IMR-90 (cell line): ENCODE measurements at regions not wholly inside any gene's neighbourhood (a gene's known extent, or its start where the extent isn't known, plus 50 kb on each side); places are given as distances from the start of the nearest gene placed in this dataset.

ENCODE experiments used
- ATAC-seq: fragments of 200-7000 bp; cut with Tn5 transposase; 2 replicates; pipeline ENCODE4 v1.9.1; 2020; ENCODE audit warnings: low read depth, mild to moderate bottlenecking, moderate library complexity
- BruUV-seq: library from RNA; stranded (reverse); fragments of 400-500 nt; replicated peaks from 2 replicates; lab custom pipeline; 2021; lab: Mats Ljungman, UMichigan
- CTCF ChIA-PET: fragments of 300-600 bp; formaldehyde crosslinking; extraction: SDS; loops from one replicate; lab custom pipeline; 2021; ENCODE audit warnings: antibody characterized with exemption; lab: Yijun Ruan, JAX
- POLR2A ChIA-PET: fragments of 300-600 bp; sonication (Branson Sonifier 250); formaldehyde crosslinking; loops from one replicate; lab custom pipeline; 2022; ENCODE audit warnings: antibody characterized with exemption; ENCODE audit not compliant: unreplicated experiment; lab: Charles Lee
- DNase-seq: peaks from one replicate; pipeline ENCODE4 v3.0.0; 2013
- H2AFZ ChIP-seq: replicated peaks from 2 replicates; pipeline ENCODE3; 2013; ENCODE audit warnings: low read length, mild to moderate bottlenecking; ENCODE audit not compliant: poor library complexity
- H2AK5ac ChIP-seq: 2 replicates; pipeline ENCODE4 v1.6.1; 2013; ENCODE audit warnings: low read depth, low read length, inconsistent platforms
- H2AK9ac ChIP-seq: replicated peaks from 2 replicates; pipeline ENCODE3; 2013; ENCODE audit warnings: mild to moderate bottlenecking, low read depth, low read length, moderate library complexity; ENCODE audit not compliant: poor library complexity
- H2BK120ac ChIP-seq: 2 replicates; pipeline ENCODE4 v1.6.1; 2013; ENCODE audit warnings: low read depth, low read length, inconsistent platforms
- H2BK15ac ChIP-seq: 3 replicates; pipeline ENCODE4 v1.6.1; 2013; ENCODE audit warnings: low read depth, low read length, inconsistent platforms
- H2BK20ac ChIP-seq: 2 replicates; pipeline ENCODE4 v1.6.1; 2013; ENCODE audit warnings: low read depth, mild to moderate bottlenecking, inconsistent platforms, low read length, moderate library complexity
- H2BK5ac ChIP-seq: 2 replicates; pipeline ENCODE4 v1.6.1; 2013; ENCODE audit warnings: mild to moderate bottlenecking, low read depth, low read length, inconsistent platforms; ENCODE audit not compliant: poor library complexity, severe bottlenecking
- H3K14ac ChIP-seq: replicated peaks from 2 replicates; pipeline ENCODE4 v1.6.1; 2013; ENCODE audit warnings: low read depth, low read length, inconsistent platforms
- H3K18ac ChIP-seq: 2 replicates; pipeline ENCODE4 v1.6.1; 2013; ENCODE audit warnings: low read depth, low read length, control low read depth
- H3K23ac ChIP-seq: 2 replicates; pipeline ENCODE4 v1.6.1; 2013; ENCODE audit warnings: low read depth, low read length, inconsistent platforms
- H3K27ac ChIP-seq: 2 replicates; pipeline ENCODE4 v1.5.1; 2013; ENCODE audit warnings: mild to moderate bottlenecking, control low read depth, low read length; ENCODE audit not compliant: insufficient read depth
- H3K27me3 ChIP-seq: 2 replicates; pipeline ENCODE4 v1.6.1; 2013; ENCODE audit warnings: low read length; ENCODE audit not compliant: control insufficient read depth, insufficient read depth
- H3K36me3 ChIP-seq: 2 replicates; pipeline ENCODE4 v1.6.1; 2013; ENCODE audit warnings: low read length, mixed read lengths; ENCODE audit not compliant: control insufficient read depth, insufficient read depth
- H3K4ac ChIP-seq: 2 replicates; pipeline ENCODE4 v1.6.1; 2013; ENCODE audit warnings: low read depth, low read length, inconsistent platforms
- H3K4me1 ChIP-seq: 2 replicates; pipeline ENCODE4 v1.6.1; 2013; ENCODE audit warnings: low read length, mixed read lengths; ENCODE audit not compliant: control insufficient read depth, insufficient read depth
- H3K4me2 ChIP-seq: 2 replicates; pipeline ENCODE4 v1.6.1; 2013; ENCODE audit warnings: low read depth, mild to moderate bottlenecking, control low read depth, low read length, moderate library complexity
- H3K4me3 ChIP-seq: 2 replicates; pipeline ENCODE4 v1.5.1; 2013; ENCODE audit warnings: low read depth, mild to moderate bottlenecking, control low read depth, low read length, moderate library complexity; ENCODE audit not compliant: insufficient read depth
- H3K56ac ChIP-seq: 2 replicates; pipeline ENCODE4 v1.6.1; 2013; ENCODE audit warnings: low read length, inconsistent platforms; ENCODE audit not compliant: insufficient read depth; ENCODE audit errors: extremely low read depth
- H3K79me1 ChIP-seq, 2 experiments: 2 replicates each; pipeline ENCODE4 v1.6.1; 2013; ENCODE audit warnings: low read length in 2 of 2, inconsistent platforms in 1 of 2, low read depth in 1 of 2
- H3K9ac ChIP-seq: 2 replicates; pipeline ENCODE4 v1.6.1; 2013; ENCODE audit warnings: low read depth, low read length, control low read depth
- H3K9me1 ChIP-seq: 2 replicates; pipeline ENCODE4 v1.6.1; 2013; ENCODE audit warnings: low read length, inconsistent platforms; ENCODE audit not compliant: insufficient read depth
- H3K9me3 ChIP-seq: 2 replicates; pipeline ENCODE4 v1.6.1; 2013; ENCODE audit warnings: low read length; ENCODE audit not compliant: control insufficient read depth, insufficient read depth
- H4K20me1 ChIP-seq: 2 replicates; pipeline ENCODE4 v1.6.1; 2013; ENCODE audit warnings: low read length, inconsistent platforms; ENCODE audit not compliant: insufficient read depth
- H4K5ac ChIP-seq: 2 replicates; pipeline ENCODE4 v1.6.1; 2013; ENCODE audit warnings: mild to moderate bottlenecking, low read depth, low read length, control low read depth
- H4K8ac ChIP-seq, 2 experiments: 2 replicates each; pipeline ENCODE4 v1.6.1; 2013; ENCODE audit warnings: low read depth in 2 of 2, low read length in 2 of 2, control low read depth in 1 of 2, inconsistent platforms in 1 of 2
- H4K91ac ChIP-seq: 2 replicates; pipeline ENCODE4 v1.6.1; 2013; ENCODE audit warnings: low read depth, low read length, inconsistent platforms; ENCODE audit not compliant: insufficient read depth
- CTCF ChIP-seq: conservative IDR thresholded peaks from 2 replicates; pipeline ENCODE4 v1.5.1; 2012; ENCODE audit warnings: mild to moderate bottlenecking, low read depth, low read length, improper control_type of control experiment
- FOS ChIP-seq: fragments of 150-350 bp; IDR thresholded peaks from 2 replicates; pipeline ENCODE4 v1.6.1; 2016; ENCODE audit warnings: low read depth, low read length
- MXI1 ChIP-seq: IDR thresholded peaks from 2 replicates; pipeline ENCODE4 v1.6.1; 2012; ENCODE audit warnings: low read depth, mild to moderate bottlenecking, low read length, moderate library complexity, borderline replicate concordance
- POLR2A ChIP-seq: IDR thresholded peaks from 2 replicates; pipeline ENCODE4 v1.6.1; 2012; ENCODE audit warnings: mild to moderate bottlenecking, low read depth, low read length
- RAD21 ChIP-seq: IDR thresholded peaks from 2 replicates; pipeline ENCODE4 v1.6.1; 2012; ENCODE audit warnings: low read length, improper control_type of control experiment
- dilution Hi-C: fragments of 300-500 bp; cut with HindIII; formaldehyde crosslinking; loops from one replicate; pipeline ENCODE4 v1.14.3; 2018; ENCODE audit warnings: low sequenced_read_pairs; ENCODE audit not compliant: unreplicated experiment
- in situ Hi-C: fragments of 300-500 bp; cut with MboI; formaldehyde crosslinking; loops from 3 replicates; pipeline ENCODE4 v1.14.3; 2019; ENCODE audit warnings: low sequenced_read_pairs, inconsistent platforms, mixed read lengths
- intact Hi-C: fragments of 100-400 bp; cut with micrococcal nuclease; formaldehyde crosslinking; loops from 2 replicates; pipeline ENCODE4 v1.10.0; 2022

GRCh38 chr2:186307871-186308270 is 178.2 kb upstream of the ZC3H15 start:
- H4K8ac ChIP-seq, result no peak overlapping the region
- TF ChIP-seq POLR2A (no peak), CTCF (no peak), FOS (no peak), MXI1 (no peak), RAD21 (no peak)
- H3K9me3 ChIP-seq, result no peaks in the 10 kb centered on the region
- H2AFZ ChIP-seq, result no peak overlapping the region
- H2AK9ac ChIP-seq, result no peak overlapping the region
- no peaks in the 10 kb centered on the region for H3K27me3 ChIP-seq
- H4K91ac ChIP-seq, result no peak overlapping the region
- H2BK15ac ChIP-seq, result no peak overlapping the region
- H2BK120ac ChIP-seq, result no peak overlapping the region
- no peaks in the 10 kb centered on the region for H3K4me1 ChIP-seq
- H2BK5ac ChIP-seq, result no peak overlapping the region
- dilution Hi-C loops (no loop called here), intact Hi-C loops (no loop called here), in situ Hi-C loops (no loop called here)
- H4K20me1 ChIP-seq, result no peaks in the 10 kb centered on the region
- H3K4ac ChIP-seq, result no peak overlapping the region
- no peak overlapping the region for H3K9ac ChIP-seq
- no peak overlapping the region for H2BK20ac ChIP-seq
- H3K14ac ChIP-seq, result no peak overlapping the region
- no peak overlapping the region for H3K4me3 ChIP-seq
- POLR2A ChIA-PET, result no interaction called here
- no peak overlapping the region for H3K27ac ChIP-seq
- H3K9me1 ChIP-seq, result no peaks in the 10 kb centered on the region
- no peak overlapping the region for H3K4me2 ChIP-seq
- ATAC-seq (no peak), DNase-seq (no peak)
- H3K79me1 ChIP-seq, result no peaks in the 10 kb centered on the region
- no peak overlapping the region for H3K18ac ChIP-seq
- no peak overlapping the region for H4K5ac ChIP-seq
- CTCF ChIA-PET, result no interaction called here
- no peak overlapping the region for H3K23ac ChIP-seq
- no peak overlapping the region for H2AK5ac ChIP-seq
- no peak overlapping the region for H3K56ac ChIP-seq
- H3K36me3 ChIP-seq, result no peaks in the 10 kb centered on the region
- no TSS peak for BruUV-seq
